WTC11 (cell line): ENCODE measurements at regions not wholly inside any gene's neighbourhood (a gene's known extent, or its start where the extent isn't known, plus 50 kb on each side); places are given as distances from the start of the nearest gene placed in this dataset.

ENCODE experiments used
- ATAC-seq: fragments of 200-7000 bp; cut with Tn5 transposase; 2 replicates; pipeline ENCODE4 v1.10.0; 2021; ENCODE audit warnings: mild to moderate bottlenecking, moderate library complexity
- CTCF ChIA-PET: fragments of 300-600 bp; sonication (Branson Sonifier 250); formaldehyde crosslinking; loops from one replicate; lab custom pipeline; 2021; ENCODE audit warnings: antibody characterized with exemption; lab: Charles Lee
- POLR2A ChIA-PET: fragments of 350-600 bp; sonication (Branson Sonifier 250); formaldehyde crosslinking; loops from one replicate; lab custom pipeline; 2021; ENCODE audit warnings: antibody characterized with exemption; lab: Charles Lee
- DNase-seq: peaks from one replicate; pipeline ENCODE4 v3.0.0; 2021; ENCODE audit warnings: low spot score
- H3K27ac Mint-ChIP-seq: 2 replicates; pipeline ENCODE4 v1.8.0; 2021; ENCODE audit warnings: mixed read lengths
- H3K27me3 Mint-ChIP-seq: 2 replicates; pipeline ENCODE4 v1.8.0; 2021; ENCODE audit warnings: low read depth, mild to moderate bottlenecking, moderate library complexity, mixed read lengths
- H3K36me3 Mint-ChIP-seq: 2 replicates; pipeline ENCODE4 v1.8.0; 2021; ENCODE audit warnings: mixed read lengths
- H3K4me1 Mint-ChIP-seq: 2 replicates; pipeline ENCODE4 v1.8.0; 2022; ENCODE audit warnings: mixed read lengths
- H3K4me3 Mint-ChIP-seq: 2 replicates; pipeline ENCODE4 v1.8.0; 2021; ENCODE audit warnings: mild to moderate bottlenecking, moderate library complexity, mixed read lengths
- H3K9me3 Mint-ChIP-seq: 2 replicates; pipeline ENCODE4 v1.8.0; 2021; ENCODE audit warnings: mixed read lengths
- CBFB ChIP-seq: sonication (generic); formaldehyde crosslinking; IDR thresholded peaks from 2 replicates; pipeline ENCODE4 v1.8.1; 2022; ENCODE audit warnings: mild to moderate bottlenecking, low read depth, missing genetic modification reagents
- CREM ChIP-seq: sonication (generic); formaldehyde crosslinking; IDR thresholded peaks from 2 replicates; pipeline ENCODE4 v1.8.1; 2022; ENCODE audit warnings: mild to moderate bottlenecking, missing genetic modification reagents, moderate library complexity
- EMX1 ChIP-seq: fragments of 250-450 bp; sonication (Bioruptor Pico); IDR thresholded peaks from 2 replicates; pipeline ENCODE4 v1.8.0; 2021; ENCODE audit warnings: mild to moderate bottlenecking
- ETV6 ChIP-seq: sonication (generic); formaldehyde crosslinking; IDR thresholded peaks from 2 replicates; pipeline ENCODE4 v1.8.1; 2022; ENCODE audit warnings: mild to moderate bottlenecking, missing genetic modification reagents
- FOXJ3 ChIP-seq: sonication (generic); formaldehyde crosslinking; IDR thresholded peaks from 2 replicates; pipeline ENCODE4 v1.9.0; 2021; ENCODE audit warnings: missing genetic modification reagents, mild to moderate bottlenecking, borderline replicate concordance
- GABPB1 ChIP-seq: sonication (generic); formaldehyde crosslinking; IDR thresholded peaks from 2 replicates; pipeline ENCODE4 v1.8.1; 2023; ENCODE audit warnings: mild to moderate bottlenecking, missing genetic modification reagents
- IRF2 ChIP-seq: sonication (generic); formaldehyde crosslinking; IDR thresholded peaks from 2 replicates; pipeline ENCODE4 v1.8.0; 2022; ENCODE audit warnings: low read depth, missing genetic modification reagents, borderline replicate concordance
- JAZF1 ChIP-seq: fragments of 250-450 bp; sonication (Bioruptor Pico); IDR thresholded peaks from 2 replicates; pipeline ENCODE4 v1.9.0; 2021; ENCODE audit warnings: moderate library complexity, mild to moderate bottlenecking, inconsistent platforms
- OVOL2 ChIP-seq: fragments of 250-450 bp; sonication (Bioruptor Pico); IDR thresholded peaks from 2 replicates; pipeline ENCODE4 v1.9.0; 2021; ENCODE audit warnings: mild to moderate bottlenecking, borderline replicate concordance
- RELA ChIP-seq: sonication (generic); formaldehyde crosslinking; IDR thresholded peaks from 2 replicates; pipeline ENCODE4 v1.8.1; 2022; ENCODE audit warnings: missing genetic modification reagents, mild to moderate bottlenecking, borderline replicate concordance
- TCF7 ChIP-seq: sonication (generic); formaldehyde crosslinking; IDR thresholded peaks from 2 replicates; pipeline ENCODE4 v1.8.0; 2022; ENCODE audit warnings: mild to moderate bottlenecking, low read depth, missing genetic modification reagents, moderate library complexity
- TEAD1 ChIP-seq: sonication (generic); formaldehyde crosslinking; IDR thresholded peaks from 2 replicates; pipeline ENCODE4 v1.8.0; 2022; ENCODE audit warnings: mild to moderate bottlenecking, missing genetic modification reagents
- TEAD4 ChIP-seq: sonication (generic); formaldehyde crosslinking; IDR thresholded peaks from 2 replicates; pipeline ENCODE4 v1.8.0; 2022; ENCODE audit warnings: mild to moderate bottlenecking, missing genetic modification reagents
- ZBTB21 ChIP-seq: sonication (generic); formaldehyde crosslinking; IDR thresholded peaks from 2 replicates; pipeline ENCODE4 v1.8.1; 2023; ENCODE audit warnings: mild to moderate bottlenecking, missing genetic modification reagents, borderline replicate concordance
- ZNF396 ChIP-seq: fragments of 250-450 bp; sonication (Bioruptor Pico); IDR thresholded peaks from 2 replicates; pipeline ENCODE4 v1.8.0; 2021; ENCODE audit warnings: mild to moderate bottlenecking, moderate library complexity, borderline replicate concordance
- ZNF416 ChIP-seq: fragments of 250-450 bp; sonication (Bioruptor Pico); IDR thresholded peaks from 2 replicates; pipeline ENCODE4 v1.9.0; 2021; ENCODE audit warnings: mild to moderate bottlenecking, inconsistent platforms
- TF ChIP-seq, protein P1 (sequence below): sonication (generic); formaldehyde crosslinking; IDR thresholded peaks from 2 replicates; pipeline ENCODE4 v1.8.1; 2022; ENCODE audit warnings: missing genetic modification reagents, borderline replicate concordance
- TF ChIP-seq, protein P2 (sequence below): fragments of 250-450 bp; sonication (Bioruptor Pico); IDR thresholded peaks from 2 replicates; pipeline ENCODE4 v1.9.0; 2021; ENCODE audit warnings: moderate library complexity, mild to moderate bottlenecking, inconsistent platforms, borderline replicate concordance
- TF ChIP-seq, protein P3 (sequence below): sonication (generic); formaldehyde crosslinking; conservative IDR thresholded peaks from 2 replicates; pipeline ENCODE4 v1.8.1; 2022; ENCODE audit warnings: mild to moderate bottlenecking, missing genetic modification reagents
- TF ChIP-seq, protein P4 (sequence below): sonication (generic); formaldehyde crosslinking; IDR thresholded peaks from 2 replicates; pipeline ENCODE4 v1.8.0; 2022; ENCODE audit warnings: mild to moderate bottlenecking, missing genetic modification reagents
- TF ChIP-seq, protein P5 (sequence below): sonication (generic); formaldehyde crosslinking; IDR thresholded peaks from 2 replicates; pipeline ENCODE4 v1.8.1; 2022; ENCODE audit warnings: low read depth, missing genetic modification reagents, borderline replicate concordance
- TF ChIP-seq, protein P6 (sequence below): fragments of 250-450 bp; sonication (Bioruptor Pico); conservative IDR thresholded peaks from 2 replicates; pipeline ENCODE4 v1.9.0; 2021; ENCODE audit warnings: mild to moderate bottlenecking
- TF ChIP-seq, protein P7 (sequence below): sonication (generic); formaldehyde crosslinking; IDR thresholded peaks from 2 replicates; pipeline ENCODE4 v1.8.1; 2023; ENCODE audit warnings: mild to moderate bottlenecking, missing genetic modification reagents, moderate library complexity

DNA sequence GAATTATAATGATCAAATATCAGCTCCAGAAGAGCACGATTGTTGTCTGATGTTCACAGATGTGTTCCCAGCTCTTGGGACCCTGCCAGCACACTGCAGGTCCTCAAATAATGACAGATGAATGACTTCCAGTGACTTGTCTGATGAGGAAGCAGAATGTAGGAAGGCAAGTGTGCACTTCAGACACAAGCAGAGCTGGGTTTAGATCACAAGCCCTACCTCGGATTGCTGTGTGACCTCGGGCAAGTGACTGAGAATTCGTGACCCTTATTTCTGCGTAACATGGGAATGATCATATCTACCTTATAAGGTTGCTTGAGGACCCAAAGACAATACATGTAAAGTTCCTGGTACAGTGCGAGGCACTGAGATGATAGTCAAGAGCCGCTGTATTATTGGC lies 182.2 kb downstream of the ABCC12 start:
- Mint-ChIP-seq H3K27me3 (no peaks in the 10 kb centered on the region; the same call in 1 of the 2 replicates), H3K4me1 (peaks cover 4% of the 10 kb centered on the region), H3K4me3 (no peak overlapping the region), H3K27ac (no peak overlapping the region), H3K36me3 (no peaks in the 10 kb centered on the region), H3K9me3 (no peaks in the 10 kb centered on the region)
- ATAC-seq: no peak
- DNase-seq: no peak
- ChIA-PET CTCF (no interaction called here), POLR2A (no interaction called here)
- TF ChIP-seq JAZF1 (CRISPR knock-in tag) (no peak), ZBTB21 (no peak), ETV6 (no peak), GABPB1 (CRISPR knock-in tag) (no peak), ZNF416 (CRISPR knock-in tag) (no peak), CBFB (CRISPR knock-in tag) (no peak)
- TF ChIP-seq, protein P1, sequence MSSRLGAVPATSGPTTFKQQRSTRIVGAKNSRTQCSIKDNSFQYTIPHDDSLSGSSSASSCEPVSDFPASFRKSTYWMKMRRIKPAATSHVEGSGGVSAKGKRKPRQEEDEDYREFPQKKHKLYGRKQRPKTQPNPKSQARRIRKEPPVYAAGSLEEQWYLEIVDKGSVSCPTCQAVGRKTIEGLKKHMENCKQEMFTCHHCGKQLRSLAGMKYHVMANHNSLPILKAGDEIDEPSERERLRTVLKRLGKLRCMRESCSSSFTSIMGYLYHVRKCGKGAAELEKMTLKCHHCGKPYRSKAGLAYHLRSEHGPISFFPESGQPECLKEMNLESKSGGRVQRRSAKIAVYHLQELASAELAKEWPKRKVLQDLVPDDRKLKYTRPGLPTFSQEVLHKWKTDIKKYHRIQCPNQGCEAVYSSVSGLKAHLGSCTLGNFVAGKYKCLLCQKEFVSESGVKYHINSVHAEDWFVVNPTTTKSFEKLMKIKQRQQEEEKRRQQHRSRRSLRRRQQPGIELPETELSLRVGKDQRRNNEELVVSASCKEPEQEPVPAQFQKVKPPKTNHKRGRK (CRISPR knock-in tag): no peak
- TF ChIP-seq, protein P2, sequence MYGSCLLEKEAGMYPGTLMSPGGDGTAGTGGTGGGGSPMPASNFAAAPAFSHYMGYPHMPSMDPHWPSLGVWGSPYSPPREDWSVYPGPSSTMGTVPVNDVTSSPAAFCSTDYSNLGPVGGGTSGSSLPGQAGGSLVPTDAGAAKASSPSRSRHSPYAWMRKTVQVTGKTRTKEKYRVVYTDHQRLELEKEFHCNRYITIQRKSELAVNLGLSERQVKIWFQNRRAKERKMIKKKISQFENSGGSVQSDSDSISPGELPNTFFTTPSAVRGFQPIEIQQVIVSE (CRISPR knock-in tag): no peak
- TF ChIP-seq, protein P3, sequence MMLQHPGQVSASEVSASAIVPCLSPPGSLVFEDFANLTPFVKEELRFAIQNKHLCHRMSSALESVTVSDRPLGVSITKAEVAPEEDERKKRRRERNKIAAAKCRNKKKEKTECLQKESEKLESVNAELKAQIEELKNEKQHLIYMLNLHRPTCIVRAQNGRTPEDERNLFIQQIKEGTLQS (CRISPR knock-in tag): no peak

DNA sequence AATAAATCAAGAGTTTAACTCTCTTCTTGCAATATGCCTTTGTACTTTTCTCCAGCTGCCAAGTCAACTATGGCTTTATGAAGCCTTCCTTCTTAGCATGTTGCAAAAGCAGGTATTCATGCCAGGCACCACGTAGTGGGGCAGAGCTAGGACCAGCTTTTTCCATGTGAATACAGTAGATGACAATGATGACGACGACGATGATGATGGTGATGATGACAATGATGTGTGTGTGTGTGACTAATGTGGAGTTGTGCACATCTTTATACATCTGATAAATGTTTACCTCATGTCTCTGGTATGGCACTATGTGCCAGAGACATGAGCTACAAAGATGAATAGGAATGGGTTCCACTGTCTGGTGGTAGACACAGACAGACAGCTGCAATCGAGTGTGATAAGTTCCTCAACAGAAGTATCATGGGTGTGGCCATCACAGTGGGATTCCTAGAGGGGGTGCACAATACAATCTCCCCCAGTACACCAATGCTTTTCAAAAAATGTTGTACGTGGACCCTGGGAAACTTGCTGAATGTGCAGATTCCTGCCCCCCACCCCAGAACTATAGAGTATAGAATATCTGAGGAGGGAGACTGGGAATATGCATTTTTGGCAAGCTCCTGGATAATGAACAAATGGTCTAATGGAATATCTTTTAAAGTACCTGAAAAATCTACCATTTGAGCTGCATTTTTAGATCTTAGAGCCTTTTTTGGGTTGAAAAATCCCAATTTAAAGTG lies 183.4 kb downstream of the ABCC12 start:
- Mint-ChIP-seq H3K36me3 (no peaks in the 10 kb centered on the region), H3K9me3 (no peaks in the 10 kb centered on the region), H3K4me1 (no peaks in the 10 kb centered on the region), H3K4me3 (no peak overlapping the region), H3K27ac (no peak overlapping the region), H3K27me3 (no peaks in the 10 kb centered on the region; the same call in 1 of the 2 replicates)
- ChIA-PET POLR2A (no interaction called here), CTCF (no interaction called here)
- TF ChIP-seq, protein P4, sequence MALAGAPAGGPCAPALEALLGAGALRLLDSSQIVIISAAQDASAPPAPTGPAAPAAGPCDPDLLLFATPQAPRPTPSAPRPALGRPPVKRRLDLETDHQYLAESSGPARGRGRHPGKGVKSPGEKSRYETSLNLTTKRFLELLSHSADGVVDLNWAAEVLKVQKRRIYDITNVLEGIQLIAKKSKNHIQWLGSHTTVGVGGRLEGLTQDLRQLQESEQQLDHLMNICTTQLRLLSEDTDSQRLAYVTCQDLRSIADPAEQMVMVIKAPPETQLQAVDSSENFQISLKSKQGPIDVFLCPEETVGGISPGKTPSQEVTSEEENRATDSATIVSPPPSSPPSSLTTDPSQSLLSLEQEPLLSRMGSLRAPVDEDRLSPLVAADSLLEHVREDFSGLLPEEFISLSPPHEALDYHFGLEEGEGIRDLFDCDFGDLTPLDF (CRISPR knock-in tag): no peak
- no peak for TF ChIP-seq FOXJ3 (CRISPR knock-in tag)
- no peak for TF ChIP-seq CREM (CRISPR knock-in tag)
- TF ChIP-seq, protein P5, sequence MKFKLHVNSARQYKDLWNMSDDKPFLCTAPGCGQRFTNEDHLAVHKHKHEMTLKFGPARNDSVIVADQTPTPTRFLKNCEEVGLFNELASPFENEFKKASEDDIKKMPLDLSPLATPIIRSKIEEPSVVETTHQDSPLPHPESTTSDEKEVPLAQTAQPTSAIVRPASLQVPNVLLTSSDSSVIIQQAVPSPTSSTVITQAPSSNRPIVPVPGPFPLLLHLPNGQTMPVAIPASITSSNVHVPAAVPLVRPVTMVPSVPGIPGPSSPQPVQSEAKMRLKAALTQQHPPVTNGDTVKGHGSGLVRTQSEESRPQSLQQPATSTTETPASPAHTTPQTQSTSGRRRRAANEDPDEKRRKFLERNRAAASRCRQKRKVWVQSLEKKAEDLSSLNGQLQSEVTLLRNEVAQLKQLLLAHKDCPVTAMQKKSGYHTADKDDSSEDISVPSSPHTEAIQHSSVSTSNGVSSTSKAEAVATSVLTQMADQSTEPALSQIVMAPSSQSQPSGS (CRISPR knock-in tag): no peak
- no peak for TF ChIP-seq TEAD1 (CRISPR knock-in tag)
- no peak for TF ChIP-seq OVOL2
- no peak for DNase-seq
- no peak for ATAC-seq

DNA sequence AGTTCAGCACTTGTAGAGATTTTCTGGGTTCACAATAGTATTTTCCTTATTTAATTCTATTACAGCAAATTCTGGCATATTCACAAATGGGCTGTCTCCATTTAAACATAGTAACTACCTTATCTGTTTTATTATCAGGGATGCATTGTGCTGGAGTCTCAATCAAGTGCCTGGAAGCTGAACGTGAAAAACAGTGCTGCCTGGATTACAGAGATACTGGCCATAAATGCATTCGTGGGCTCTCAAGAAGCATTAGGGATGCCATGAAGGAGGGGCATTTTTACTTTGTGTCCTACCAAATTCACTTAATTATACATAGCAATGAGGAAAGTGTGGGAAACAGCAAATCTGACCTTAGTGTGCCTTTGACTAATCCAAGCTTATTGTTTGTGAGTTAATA lies 184.6 kb downstream of the ABCC12 start:
- DNase-seq: no peak
- CTCF ChIA-PET: no interaction called here
- POLR2A ChIA-PET: no interaction called here
- H3K9me3 Mint-ChIP-seq: no peaks in the 10 kb centered on the region
- H3K27me3 Mint-ChIP-seq: no peaks in the 10 kb centered on the region; the same call in 1 of the 2 replicates
- no peak overlapping the region for H3K4me3 Mint-ChIP-seq
- no peak overlapping the region for H3K27ac Mint-ChIP-seq
- no peaks in the 10 kb centered on the region for H3K36me3 Mint-ChIP-seq
- no peak for ATAC-seq
- H3K4me1 Mint-ChIP-seq: peaks cover 4% of the 10 kb centered on the region; the same call in 1 of the 2 replicates
- TF ChIP-seq EMX1 (CRISPR knock-in tag) (no peak), ZNF396 (CRISPR knock-in tag) (no peak), RELA (no peak), ZNF416 (CRISPR knock-in tag) (no peak), IRF2 (CRISPR knock-in tag) (no peak), TEAD4 (CRISPR knock-in tag) (no peak), TCF7 (no peak)
- TF ChIP-seq, protein P4 (CRISPR knock-in tag): no peak
- TF ChIP-seq, protein P6, sequence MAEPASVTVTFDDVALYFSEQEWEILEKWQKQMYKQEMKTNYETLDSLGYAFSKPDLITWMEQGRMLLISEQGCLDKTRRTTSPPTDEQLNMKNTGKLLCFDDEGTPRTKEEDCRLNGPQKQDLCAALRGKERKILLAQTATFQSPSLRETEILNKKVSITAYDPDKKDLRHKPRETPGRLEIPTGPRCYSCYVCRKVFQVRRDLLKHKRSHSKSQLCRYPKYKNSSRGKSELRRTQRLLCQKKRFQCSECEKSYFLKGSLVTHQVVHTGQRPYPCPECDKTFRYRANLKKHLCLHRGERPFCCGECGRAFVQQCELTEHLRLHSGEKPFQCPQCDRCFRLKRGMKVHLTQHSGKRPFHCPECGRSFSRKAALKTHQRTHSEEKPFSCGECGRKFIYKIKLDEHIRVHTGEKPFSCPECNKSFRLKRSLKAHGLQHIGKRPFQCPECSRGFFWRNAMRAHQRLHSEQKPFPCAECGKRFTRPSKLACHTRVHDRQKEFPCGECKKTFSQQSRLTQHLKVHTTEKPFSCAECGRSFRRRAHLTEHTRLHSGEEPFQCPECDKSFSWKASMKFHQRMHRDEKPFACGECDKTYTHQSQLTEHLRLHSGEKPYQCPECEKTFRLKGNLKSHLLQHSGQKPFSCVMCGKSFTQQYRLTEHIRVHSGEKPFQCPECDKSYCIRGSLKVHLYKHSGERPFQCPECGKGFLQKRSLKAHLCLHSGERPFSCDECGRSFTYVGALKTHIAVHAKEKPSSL: no peak
- TF ChIP-seq, protein P7, sequence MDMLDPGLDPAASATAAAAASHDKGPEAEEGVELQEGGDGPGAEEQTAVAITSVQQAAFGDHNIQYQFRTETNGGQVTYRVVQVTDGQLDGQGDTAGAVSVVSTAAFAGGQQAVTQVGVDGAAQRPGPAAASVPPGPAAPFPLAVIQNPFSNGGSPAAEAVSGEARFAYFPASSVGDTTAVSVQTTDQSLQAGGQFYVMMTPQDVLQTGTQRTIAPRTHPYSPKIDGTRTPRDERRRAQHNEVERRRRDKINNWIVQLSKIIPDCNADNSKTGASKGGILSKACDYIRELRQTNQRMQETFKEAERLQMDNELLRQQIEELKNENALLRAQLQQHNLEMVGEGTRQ (CRISPR knock-in tag): no peak
